UCSD-AML1 (cell line): ENCODE measurements at regions not wholly inside any gene's neighbourhood (a gene's known extent, or its start where the extent isn't known, plus 50 kb on each side); places are given as distances from the start of the nearest gene placed in this dataset.
"Not testable (repeated sequence)": the region's sequence is repeated elsewhere in the genome, so short reads cannot be mapped to it uniquely, and the experiment has no call there.

ENCODE experiments used
- DNase-seq: peaks from one replicate; lab custom pipeline; 2025; ENCODE audit not compliant: unreplicated experiment; lab: John Stamatoyannopoulos, UW

- DNase-seq: not testable (repeated sequence)
These were observed 861.0 kb downstream of the CDH11 start for GRCh38 chr16:64260631-64261401.

GRCh38 chr16:64254443-64255367, 867.2 kb downstream of the CDH11 start:
- no peak for DNase-seq

GRCh38 chr16:64253525-64253924, 868.3 kb downstream of the CDH11 start:
- no peak for DNase-seq

- no peak for DNase-seq
These were observed 868.8 kb downstream of the CDH11 start for GRCh38 chr16:64253096-64253495.

- no peak for DNase-seq
These were observed 870.1 kb downstream of the CDH11 start for GRCh38 chr16:64251742-64252141.

GRCh38 chr16:64250866-64251265, 871.0 kb downstream of the CDH11 start:
- no peak for DNase-seq

GRCh38 chr16:64242492-64242891, 879.4 kb downstream of the CDH11 start:
- no peak for DNase-seq

- DNase-seq: no peak
These were observed 881.3 kb downstream of the CDH11 start for GRCh38 chr16:64240586-64240985.

- no peak for DNase-seq
These were observed 883.3 kb downstream of the CDH11 start for GRCh38 chr16:64238571-64238970.

- no peak for DNase-seq
These were observed 885.5 kb downstream of the CDH11 start for GRCh38 chr16:64236316-64236715.

- no peak for DNase-seq
These were observed 887.7 kb downstream of the CDH11 start for GRCh38 chr16:64234200-64234599.

GRCh38 chr16:64225696-64226095, 896.2 kb downstream of the CDH11 start:
- DNase-seq: no peak

- no peak for DNase-seq
These were observed 896.8 kb downstream of the CDH11 start for GRCh38 chr16:64225036-64225435.

- DNase-seq: no peak
These were observed 903.9 kb downstream of the CDH11 start for GRCh38 chr16:64217789-64218535.

GRCh38 chr16:64215730-64216129, 906.1 kb downstream of the CDH11 start:
- no peak for DNase-seq

- DNase-seq: no peak
These were observed 910.5 kb downstream of the CDH11 start for GRCh38 chr16:64211331-64211730.

- DNase-seq: no peak
These were observed 915.0 kb downstream of the CDH11 start for GRCh38 chr16:64206862-64207261.

- DNase-seq: no peak
These were observed 918.7 kb downstream of the CDH11 start for GRCh38 chr16:64203126-64203525.

- DNase-seq: no peak
These were observed 919.3 kb downstream of the CDH11 start for GRCh38 chr16:64202571-64202970.

GRCh38 chr16:64196444-64196843, 925.4 kb downstream of the CDH11 start:
- DNase-seq: no peak

GRCh38 chr16:64185954-64186353, 935.9 kb downstream of the CDH11 start:
- no peak for DNase-seq
